HCT116 (cell line): ENCODE measurements at regions not wholly inside any gene's neighbourhood (a gene's known extent, or its start where the extent isn't known, plus 50 kb on each side); places are given as distances from the start of the nearest gene placed in this dataset.

Experiments
- ATAC-seq: fragments of 200-7000 bp; cut with Tn5 transposase; 2 replicates; pipeline ENCODE4 v1.9.1; 2020; ENCODE audit warnings: mild to moderate bottlenecking, moderate library complexity
- BruUV-seq: library from RNA; stranded (reverse); fragments of 400-500 nt; replicated peaks from 2 replicates; lab custom pipeline; 2021; lab: Mats Ljungman, UMichigan
- CTCF ChIA-PET: fragments of 300-600 bp; sonication (Branson Sonifier 250); formaldehyde crosslinking; loops from one replicate; lab custom pipeline; 2021; ENCODE audit warnings: antibody characterized with exemption; lab: Charles Lee
- POLR2A ChIA-PET: fragments of 300-600, 350-600 bp; sonication (Branson Sonifier 250); formaldehyde crosslinking; loops from one replicate; lab custom pipeline; 2021; ENCODE audit warnings: antibody characterized with exemption; lab: Charles Lee
- RAD21 ChIA-PET, 2 experiments: fragments of 300-600 bp; sonication (Branson Sonifier 250); formaldehyde crosslinking; loops; one replicate each; lab custom pipeline; 2023; ENCODE audit warnings: low total read pairs in 2 of 2; ENCODE audit not compliant: uncharacterized antibody in 2 of 2, unreplicated experiment in 2 of 2, low non-redundant PET in 1 of 2; lab: Charles Lee
- DNase-seq: peaks from one replicate; pipeline ENCODE4 v3.0.0-alpha.2; 2010; ENCODE audit warnings: low read depth, low spot score
- H2AFZ ChIP-seq: fragments of 200-600 bp; shearing (Covaris generic), sonication (generic); 2 replicates; pipeline ENCODE4 v1.6.1; 2017; ENCODE audit warnings: low read depth, mixed run types, mixed read lengths, antibody characterized with exemption, low read length; ENCODE audit not compliant: poor library complexity, severe bottlenecking
- H3K27ac ChIP-seq: 2 replicates; pipeline ENCODE4 v1.5.1; 2012; ENCODE audit warnings: low read depth, low read length
- H3K27me3 ChIP-seq: fragments of 200-600 bp; sonication (generic); 2 replicates; pipeline ENCODE4 v1.6.1; 2016; ENCODE audit warnings: mixed run types, low read length, mixed read lengths; ENCODE audit not compliant: insufficient read depth
- H3K36me3 ChIP-seq, 2 experiments: fragments of 200-500 bp in 1 of 2; fragments of 200-600 bp in 1 of 2; sonication (Bioruptor generic) in 1 of 2; sonication (generic) in 1 of 2; 2 replicates each; pipeline versions ENCODE4 v1.5.1 to v1.6.1; 2014 to 2016; ENCODE audit warnings: low read length in 2 of 2, inconsistent platforms in 1 of 2, mixed read lengths in 1 of 2, mixed run types in 1 of 2; ENCODE audit not compliant: insufficient read depth in 2 of 2, control insufficient read depth in 1 of 2
- H3K4me1 ChIP-seq, 2 experiments: fragments of 200-600 bp in 1 of 2; sonication (generic) in 1 of 2; 2 replicates each; pipeline versions ENCODE4 v1.5.1 to v1.6.1; 2012 to 2017; ENCODE audit warnings: low read length in 2 of 2, inconsistent platforms in 1 of 2, mild to moderate bottlenecking in 1 of 2, mixed read lengths in 1 of 2, mixed run types in 1 of 2, moderate library complexity in 1 of 2; ENCODE audit not compliant: insufficient read depth in 2 of 2, control insufficient read depth in 1 of 2
- H3K4me2 ChIP-seq: fragments of 200-600 bp; sonication (generic); 2 replicates; pipeline ENCODE4 v1.6.1; 2017; ENCODE audit warnings: mixed run types, low read length, mixed read lengths
- H3K4me3 ChIP-seq, 2 experiments: fragments of 200-600 bp in 1 of 2; sonication (generic) in 1 of 2; replicated peaks in 1 of 2; 2 replicates each; pipeline ENCODE4 v1.5.1; 2011 to 2016; ENCODE audit warnings: low read length in 2 of 2, control low read depth in 1 of 2, low read depth in 1 of 2, mild to moderate bottlenecking in 1 of 2, mixed read lengths in 1 of 2, mixed run types in 1 of 2
- H3K79me2 ChIP-seq: fragments of 200-600 bp; sonication (generic); 2 replicates; pipeline ENCODE4 v1.6.1; 2017; ENCODE audit warnings: mild to moderate bottlenecking, mixed run types, low read length, moderate library complexity, mixed read lengths; ENCODE audit not compliant: insufficient read depth
- H3K9ac ChIP-seq: fragments of 200-600 bp; sonication (generic); 2 replicates; pipeline ENCODE4 v1.6.1; 2016; ENCODE audit warnings: low read length, mixed read lengths
- H3K9me2 ChIP-seq: fragments of 200-600 bp; sonication (generic), shearing (Covaris generic); 2 replicates; pipeline ENCODE4 v1.6.1; 2017; ENCODE audit warnings: mixed run types, mild to moderate bottlenecking, moderate library complexity; ENCODE audit not compliant: insufficient read depth
- H3K9me3 ChIP-seq, 2 experiments: fragments of 200-500 bp in 1 of 2; fragments of 200-600 bp in 1 of 2; sonication (Bioruptor generic) in 1 of 2; sonication (generic) in 1 of 2; 2 replicates each; pipeline ENCODE4 v1.6.1; 2014 to 2017; ENCODE audit warnings: low read length in 2 of 2, mixed read lengths in 2 of 2, inconsistent platforms in 1 of 2, low read depth in 1 of 2, mild to moderate bottlenecking in 1 of 2, mixed run types in 1 of 2, moderate library complexity in 1 of 2; ENCODE audit not compliant: control insufficient read depth in 1 of 2, insufficient read depth in 1 of 2
- H4K20me1 ChIP-seq: fragments of 200-600 bp; sonication (generic), shearing (Covaris generic); 2 replicates; pipeline ENCODE4 v1.6.1; 2017; ENCODE audit warnings: mixed run types, mild to moderate bottlenecking, moderate library complexity; ENCODE audit not compliant: insufficient read depth
- ATF3 ChIP-seq: IDR thresholded peaks from 2 replicates; pipeline ENCODE4 v1.6.1; 2012
- CBX3 ChIP-seq: IDR thresholded peaks from 2 replicates; pipeline ENCODE4 v1.6.1; 2012; ENCODE audit warnings: low read depth
- CEBPB ChIP-seq: IDR thresholded peaks from 2 replicates; pipeline ENCODE4 v1.6.1; 2012; ENCODE audit warnings: low read depth
- CTCF ChIP-seq, 3 experiments: fragments of 200-600 bp in 1 of 3; sonication (generic) in 1 of 3; IDR thresholded peaks in 2 of 3; conservative IDR thresholded peaks in 1 of 3; 2 replicates each; pipeline ENCODE4 v1.5.1; 2012 to 2017; ENCODE audit warnings: low read depth in 2 of 3, low read length in 2 of 3, antibody characterized with exemption in 1 of 3, borderline replicate concordance in 1 of 3, control low read depth in 1 of 3, mild to moderate bottlenecking in 1 of 3, mixed read lengths in 1 of 3, mixed run types in 1 of 3, moderate library complexity in 1 of 3; ENCODE audit not compliant: insufficient read depth in 1 of 3
- EGR1 ChIP-seq: IDR thresholded peaks from 2 replicates; pipeline ENCODE4 v1.6.1; 2012; ENCODE audit warnings: low read depth
- ELF1 ChIP-seq: IDR thresholded peaks from 2 replicates; pipeline ENCODE4 v1.6.1; 2012; ENCODE audit warnings: low read depth, borderline replicate concordance
- EZH2 ChIP-seq: fragments of 200-600 bp; sonication (generic); IDR thresholded peaks from 2 replicates; pipeline ENCODE4 v1.6.1; 2017; ENCODE audit warnings: antibody characterized with exemption, mixed run types
- EZH2phosphoT487 ChIP-seq: fragments of 200-600 bp; IDR thresholded peaks from 2 replicates; pipeline ENCODE4 v1.6.1; 2018; ENCODE audit warnings: antibody characterized with exemption, borderline replicate concordance
- FOSL1 ChIP-seq: IDR thresholded peaks from 2 replicates; pipeline ENCODE4 v1.6.1; 2012; ENCODE audit warnings: low read depth
- JUND ChIP-seq: IDR thresholded peaks from 2 replicates; pipeline ENCODE4 v1.6.1; 2012
- POLR2A ChIP-seq: IDR thresholded peaks from 2 replicates; pipeline ENCODE4 v1.7.0; 2011; ENCODE audit warnings: borderline replicate concordance; ENCODE audit not compliant: insufficient read depth, insufficient read length; ENCODE audit errors: extremely low read depth
- POLR2AphosphoS5 ChIP-seq: IDR thresholded peaks from 2 replicates; pipeline ENCODE4 v1.6.1; 2011; ENCODE audit warnings: mild to moderate bottlenecking, low read depth, low read length, moderate library complexity
- SIN3A ChIP-seq: IDR thresholded peaks from 2 replicates; pipeline ENCODE4 v1.6.1; 2012; ENCODE audit warnings: low read depth
- SP1 ChIP-seq: IDR thresholded peaks from 2 replicates; pipeline ENCODE4 v1.6.1; 2012; ENCODE audit warnings: low read depth
- SRF ChIP-seq: IDR thresholded peaks from 2 replicates; pipeline ENCODE4 v1.6.1; 2012; ENCODE audit warnings: low read depth
- TCF7L2 ChIP-seq: IDR thresholded peaks from 2 replicates; pipeline ENCODE4 v1.7.0; 2011; ENCODE audit warnings: borderline replicate concordance, inconsistent platforms; ENCODE audit not compliant: insufficient read depth, insufficient read length; ENCODE audit errors: extremely low read depth
- ZBTB33 ChIP-seq: IDR thresholded peaks from 2 replicates; pipeline ENCODE4 v1.6.1; 2011; ENCODE audit warnings: mild to moderate bottlenecking, low read length, moderate library complexity; ENCODE audit not compliant: insufficient replicate concordance; ENCODE audit errors: extremely low read depth
- ZFX ChIP-seq: fragments of 450-650 bp; IDR thresholded peaks from 2 replicates; pipeline ENCODE4 v1.6.1; 2017
- ZNF274 ChIP-seq: fragments of 200-500 bp; sonication (Bioruptor generic); IDR thresholded peaks from 2 replicates; pipeline ENCODE4 v1.6.1; 2014; ENCODE audit warnings: mild to moderate bottlenecking, low read depth, low read length, inconsistent platforms
- intact Hi-C: fragments of 100-400 bp; cut with micrococcal nuclease; formaldehyde crosslinking; loops from 2 replicates; pipeline ENCODE4 v1.10.0; 2022

GRCh38 chr3:26515351-26515750, 107.2 kb upstream of the LRRC3B start:
- Histone ChIP-seq H4K20me1 (no peaks in the 10 kb centered on the region), H3K9me2 (no peaks in the 10 kb centered on the region), H3K79me2 (no peaks in the 10 kb centered on the region), H3K4me2 (no peak overlapping the region), H3K9me3 (no peaks in the 10 kb centered on the region; a peak in 2 of 4 replicates), H2AFZ (no peak overlapping the region), H3K27me3 (no peaks in the 10 kb centered on the region), H3K27ac (no peak overlapping the region), H3K4me3 (no peak overlapping the region), H3K9ac (no peak overlapping the region), H3K36me3 (no peaks in the 10 kb centered on the region), H3K4me1 (no peaks in the 10 kb centered on the region)
- DNase-seq: no peak
- ChIA-PET POLR2A (no interaction called here), CTCF (no interaction called here), RAD21 (no interaction called here)
- BruUV-seq: no TSS peak
- intact Hi-C loops: no loop called here
- no peak for ATAC-seq
- TF ChIP-seq SP1 (no peak), ZBTB33 (no peak), FOSL1 (no peak), ATF3 (no peak), POLR2A (no peak), TCF7L2 (no peak), EGR1 (no peak), CBX3 (no peak), EZH2phosphoT487 (no peak), SRF (no peak), POLR2AphosphoS5 (no peak), CEBPB (no peak), JUND (no peak), CTCF (IDR thresholded peaks at IDR 0.05 in 2 of 3, conservative IDR thresholded peaks at IDR 0.05 in 1 of 3; ENCODE audit: borderline replicate concordance in 1 of 3, insufficient read depth in 1 of 3, low read depth in 2 of 3, low read length in 2 of 3) (no peak), ZFX (no peak), EZH2 (no peak), ZNF274 (no peak), ELF1 (no peak), SIN3A (no peak)
